DMS153 treated with DMSO at 0.1 percent for 48 hours (cell line): ENCODE measurements at regions not wholly inside any gene's neighbourhood (a gene's known extent, or its start where the extent isn't known, plus 50 kb on each side); places are given as distances from the start of the nearest gene placed in this dataset.

Source experiments
- DNase-seq: peaks from one replicate; lab custom pipeline; 2025; ENCODE audit not compliant: unreplicated experiment; lab: John Stamatoyannopoulos, UW

DNA sequence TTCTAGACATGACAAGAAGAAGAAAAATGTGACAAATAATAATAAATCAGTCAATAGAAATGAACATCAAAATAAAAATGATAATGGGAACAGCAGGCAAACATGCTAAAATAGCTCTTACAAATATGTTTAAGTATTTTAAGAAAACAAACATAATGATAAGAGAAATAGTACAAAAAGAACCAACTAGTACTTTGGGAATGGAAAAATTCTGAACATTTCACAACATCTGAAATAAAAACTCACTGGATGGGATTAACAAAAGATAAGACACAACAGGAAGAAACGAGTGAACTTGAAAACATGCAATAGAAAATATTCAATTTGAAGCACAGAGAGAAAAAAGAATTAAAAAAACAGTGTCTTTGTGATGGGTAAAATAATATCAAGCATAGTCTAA, 115.2 kb upstream of the TSPAN2 start:
- DNase-seq, result no peak

DNA sequence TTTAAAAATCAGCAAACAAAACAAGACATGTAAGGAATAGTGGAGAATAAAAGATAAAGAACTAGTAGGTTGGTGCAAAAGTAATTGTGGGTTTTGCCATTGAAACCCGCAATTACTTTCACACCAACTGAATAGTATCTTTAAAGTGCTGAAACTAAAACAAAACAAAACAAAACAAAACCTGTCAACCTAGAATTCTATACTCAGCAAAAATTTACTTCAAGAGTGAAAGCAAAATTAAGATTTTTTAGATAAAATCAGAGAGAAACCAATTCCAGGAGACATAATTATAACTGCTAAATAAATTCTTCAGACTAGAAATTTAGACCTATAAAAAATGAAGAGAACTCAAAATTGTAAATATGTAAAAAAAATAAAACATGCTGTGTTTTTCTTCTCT, 114.0 kb upstream of the TSPAN2 start:
- DNase-seq, result no peak

DNA sequence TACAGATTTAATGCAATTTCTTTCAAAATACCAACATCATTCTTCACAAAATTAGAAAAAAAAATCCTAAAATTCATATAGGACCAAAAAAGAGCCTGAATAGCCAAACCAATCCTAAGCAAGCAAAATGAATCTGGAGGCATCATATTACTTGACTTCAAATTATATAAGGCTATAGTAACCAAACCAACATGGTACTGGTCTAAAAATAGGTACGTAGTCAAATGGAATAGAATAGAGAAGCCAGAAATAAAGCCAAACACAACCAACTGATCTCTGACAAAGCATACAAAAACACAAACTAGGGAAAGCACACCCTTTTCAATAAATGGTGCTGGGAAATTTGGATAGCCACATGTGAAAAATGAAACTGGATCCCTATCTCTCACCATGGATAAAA, 112.3 kb upstream of the TSPAN2 start:
- DNase-seq, result no peak

DNA sequence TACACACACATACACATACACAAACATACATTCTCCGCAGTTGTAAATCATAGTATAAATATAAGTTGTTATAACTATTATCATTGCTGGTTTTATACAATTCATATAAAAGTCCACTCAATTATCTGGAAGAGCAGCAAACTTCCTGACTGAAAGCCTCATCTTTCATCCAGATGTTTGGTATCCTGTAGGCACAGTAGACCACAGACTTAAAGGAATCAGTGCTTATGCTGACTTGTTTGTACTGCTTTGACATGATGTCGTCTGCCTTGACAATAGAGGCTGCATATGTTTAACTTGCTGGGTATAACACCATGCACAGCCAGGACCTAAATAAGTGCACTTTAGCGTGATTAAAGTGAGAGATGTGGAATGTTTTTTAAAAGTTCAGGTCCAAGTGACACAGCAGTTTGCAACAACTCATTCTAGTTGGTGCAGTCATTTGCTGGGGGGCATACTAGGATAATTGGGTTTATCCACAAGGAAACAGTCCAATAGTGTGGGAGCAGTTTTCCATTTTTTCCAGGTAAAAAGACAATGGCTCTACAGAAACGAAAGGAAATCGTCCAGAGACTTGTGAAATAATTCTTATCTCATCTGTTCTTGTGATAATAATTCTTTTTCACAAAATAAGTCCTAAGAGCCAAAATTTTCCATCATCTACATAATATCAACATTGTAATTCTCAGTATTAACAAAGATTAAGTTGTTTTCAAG, 110.3 kb upstream of the TSPAN2 start:
- DNase-seq, result no peak

DNA sequence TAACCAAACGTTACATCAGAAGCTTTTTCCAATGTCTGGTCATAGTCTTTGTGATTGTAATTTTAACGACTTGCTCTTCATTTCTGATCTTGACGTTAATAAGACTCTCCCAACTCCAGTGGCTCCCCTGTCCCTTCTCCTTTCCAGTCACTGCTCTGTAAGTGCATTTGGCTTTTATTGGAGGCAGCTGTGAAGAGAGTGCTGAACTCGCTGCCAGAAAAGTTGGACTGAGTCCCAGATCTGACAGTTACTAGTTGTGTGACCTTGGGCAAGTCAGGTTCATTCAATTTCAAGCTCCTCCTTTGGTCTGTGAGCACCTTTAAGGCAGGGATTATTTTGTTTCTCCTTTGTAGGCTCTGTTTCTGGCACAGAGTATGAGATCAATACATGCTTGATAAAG, 109.6 kb upstream of the TSPAN2 start:
- no peak for DNase-seq

DNA sequence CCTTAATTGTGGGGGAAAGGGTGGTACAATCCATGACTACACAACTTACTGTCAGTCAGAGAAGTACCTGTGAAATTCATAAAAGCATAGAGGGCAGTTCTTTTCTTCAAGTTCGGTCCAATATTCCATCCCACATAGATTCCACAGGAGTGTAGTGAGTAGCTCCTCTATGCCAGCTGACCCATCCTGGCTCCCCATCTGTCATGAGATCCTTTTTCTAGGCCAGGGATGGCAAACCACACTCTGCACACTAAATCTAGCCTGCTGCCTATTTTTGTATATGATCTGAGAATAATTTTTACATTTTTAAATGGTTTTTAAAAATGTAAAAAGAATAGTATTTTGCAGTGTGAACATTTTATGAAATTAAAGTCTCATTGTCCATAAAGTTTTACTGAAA, 107.0 kb upstream of the TSPAN2 start:
- no peak for DNase-seq

DNA sequence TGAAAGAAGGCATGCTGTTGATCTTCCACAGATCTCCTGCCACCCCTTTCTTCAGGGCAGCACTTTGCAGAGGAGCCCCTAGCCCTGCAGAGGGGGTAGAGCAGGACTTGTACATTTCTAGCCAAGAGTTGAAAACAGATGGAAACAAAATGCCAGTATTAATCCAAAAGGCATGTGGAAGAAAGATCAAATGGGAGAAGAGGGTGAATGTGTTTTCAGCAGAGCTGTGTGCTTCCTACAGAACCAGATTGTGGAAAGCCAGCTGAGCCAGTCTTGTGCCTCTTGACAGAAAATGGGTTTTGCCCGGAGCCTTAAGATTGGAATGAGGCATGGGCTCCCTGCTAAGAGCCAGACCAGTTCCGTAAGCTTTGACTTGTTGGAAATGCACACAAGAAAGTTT, 105.2 kb upstream of the TSPAN2 start:
- DNase-seq, result no peak

DNA sequence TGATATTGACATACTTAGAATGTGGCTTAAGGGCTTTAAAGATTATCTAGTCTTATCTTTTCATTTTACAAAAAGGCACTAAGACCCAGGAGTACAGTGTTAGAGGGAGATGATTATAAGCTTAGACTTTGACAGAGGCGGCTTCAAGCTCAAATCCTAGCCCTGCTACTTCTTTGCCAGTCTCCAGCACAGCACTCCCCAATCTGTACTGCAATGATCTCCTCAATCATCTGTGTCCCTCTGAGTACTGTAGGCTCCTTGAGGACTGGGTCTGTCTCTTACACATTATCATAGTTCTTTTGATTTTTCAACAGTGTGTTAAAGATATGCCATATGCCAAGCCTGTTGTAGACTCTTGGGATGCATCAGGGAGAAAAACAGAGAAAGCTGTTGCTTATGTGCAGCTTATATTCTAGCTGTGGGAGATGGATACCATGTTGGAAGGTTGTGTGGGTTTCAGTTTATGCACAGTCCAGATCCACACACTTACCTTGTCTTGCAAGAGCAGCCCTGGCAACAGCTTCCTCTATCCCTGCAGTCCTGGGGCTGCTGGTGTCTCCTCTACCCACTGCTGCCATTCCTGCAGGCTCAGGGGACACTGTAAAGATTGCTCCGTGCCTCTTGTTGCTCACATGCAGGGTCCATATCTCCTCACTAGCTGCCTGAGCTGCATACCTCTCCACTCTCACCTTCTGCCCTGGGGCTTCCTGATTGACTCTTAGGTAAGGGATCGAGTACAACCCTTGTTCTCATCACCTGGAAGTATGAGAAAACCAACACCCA, 103.9 kb upstream of the TSPAN2 start:
- no peak for DNase-seq

DNA sequence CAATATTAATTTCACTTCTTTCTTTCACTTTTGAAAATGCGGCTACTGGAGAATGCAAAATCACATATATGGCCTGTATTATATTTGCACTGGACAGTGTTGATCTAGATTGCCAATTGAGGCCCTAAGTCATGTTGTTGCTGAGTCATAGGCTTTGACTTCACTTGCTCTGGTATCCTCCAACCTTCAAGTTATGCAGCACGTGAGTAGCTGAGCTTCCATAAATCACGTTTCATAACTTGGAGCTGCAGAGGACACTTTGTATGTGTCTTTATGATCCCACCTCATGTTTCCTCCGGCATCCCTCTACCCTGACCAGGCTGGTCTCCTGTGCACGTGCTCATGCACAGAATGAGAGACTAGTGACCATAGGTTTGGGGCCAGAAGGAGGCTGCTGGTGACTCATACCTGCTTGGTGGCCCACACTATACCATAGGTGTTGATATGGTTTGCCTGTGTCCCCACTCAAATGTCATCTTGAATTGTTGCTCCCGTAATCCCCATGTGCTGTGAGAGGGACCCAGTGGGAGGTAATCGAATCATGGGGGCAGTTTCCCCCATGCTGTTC, 103.0 kb upstream of the TSPAN2 start:
- no peak for DNase-seq

DNA sequence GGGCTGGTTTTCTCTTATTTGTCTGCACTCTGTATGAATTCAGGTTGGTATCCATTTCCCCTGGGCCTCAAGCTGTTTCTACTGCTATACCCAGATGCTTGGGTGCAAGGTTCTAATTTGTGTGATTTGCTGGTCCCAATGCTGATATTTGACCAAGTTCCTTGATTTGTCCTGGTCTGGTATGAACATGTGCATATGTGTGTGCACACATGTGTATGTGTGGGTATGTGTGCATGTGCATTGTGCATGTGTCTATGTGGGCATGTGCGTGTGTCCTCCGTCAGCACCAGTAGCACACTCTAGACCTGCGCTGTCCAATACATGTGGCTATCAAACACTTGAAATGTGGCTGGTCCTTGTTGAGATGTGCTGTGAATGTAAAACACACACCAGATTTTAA, 102.4 kb upstream of the TSPAN2 start:
- DNase-seq, result no peak

DNA sequence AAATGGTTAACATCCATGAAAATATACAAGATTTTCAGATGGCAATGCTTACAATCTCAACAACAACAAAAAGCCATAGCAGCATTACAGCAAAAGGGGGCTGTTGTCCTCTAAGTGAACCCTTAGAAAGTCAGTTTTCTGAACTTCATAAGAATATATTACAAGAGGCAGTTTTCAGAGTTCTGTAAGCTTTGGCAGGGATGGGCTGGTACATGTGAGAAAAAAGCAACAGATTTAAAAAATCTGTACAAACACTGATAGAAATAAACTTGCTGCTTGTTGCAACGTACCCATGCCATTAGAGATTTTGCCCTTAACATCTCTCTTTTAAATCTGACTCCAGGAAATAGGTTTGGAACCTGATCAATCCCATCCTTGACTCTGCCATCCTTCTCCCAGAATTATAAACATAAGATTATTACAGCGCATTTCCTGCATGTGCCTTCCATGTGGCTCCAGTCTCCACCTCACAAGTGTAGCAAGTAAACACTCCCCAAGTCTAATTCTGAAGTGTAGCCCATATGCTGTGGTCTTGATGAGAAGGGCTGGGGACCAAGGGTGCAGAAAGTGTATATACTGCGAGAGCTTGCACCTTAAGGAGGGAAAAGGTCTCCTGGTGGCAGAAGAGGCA, 101.4 kb upstream of the TSPAN2 start:
- no peak for DNase-seq

DNA sequence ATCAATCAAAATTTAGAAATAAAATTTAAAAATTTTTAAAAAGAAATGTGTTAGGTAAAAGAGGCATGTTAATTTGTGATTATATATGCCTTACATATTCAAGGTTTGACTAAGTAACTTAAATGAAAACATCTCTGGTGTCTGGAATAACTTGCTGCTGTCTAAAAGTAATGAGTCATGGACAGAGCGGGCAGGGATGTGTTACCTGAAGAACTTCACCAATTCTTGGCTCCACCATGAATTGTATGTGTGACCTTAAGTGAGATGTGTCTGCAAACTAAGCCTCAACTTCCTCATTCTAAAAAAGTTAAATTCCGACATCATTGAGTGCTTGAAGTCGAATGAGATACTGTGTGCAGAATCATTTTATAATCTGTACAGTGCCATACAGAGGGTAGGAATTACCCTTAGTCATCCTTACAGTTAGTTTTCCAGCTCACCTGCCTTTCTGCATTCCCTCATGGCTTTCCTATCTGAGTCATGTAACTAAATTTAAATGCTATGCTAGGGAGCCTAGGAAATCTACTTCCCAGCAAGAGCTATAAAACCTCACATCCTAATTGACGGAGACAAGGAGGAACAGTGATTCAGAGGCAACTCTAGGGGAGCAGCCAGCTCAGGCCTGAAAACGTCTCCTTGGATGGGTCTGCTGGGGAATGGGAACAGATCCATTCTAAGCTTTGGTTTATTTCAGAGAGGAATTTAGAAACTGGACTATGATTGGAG, 100.7 kb upstream of the TSPAN2 start:
- DNase-seq, result no peak

DNA sequence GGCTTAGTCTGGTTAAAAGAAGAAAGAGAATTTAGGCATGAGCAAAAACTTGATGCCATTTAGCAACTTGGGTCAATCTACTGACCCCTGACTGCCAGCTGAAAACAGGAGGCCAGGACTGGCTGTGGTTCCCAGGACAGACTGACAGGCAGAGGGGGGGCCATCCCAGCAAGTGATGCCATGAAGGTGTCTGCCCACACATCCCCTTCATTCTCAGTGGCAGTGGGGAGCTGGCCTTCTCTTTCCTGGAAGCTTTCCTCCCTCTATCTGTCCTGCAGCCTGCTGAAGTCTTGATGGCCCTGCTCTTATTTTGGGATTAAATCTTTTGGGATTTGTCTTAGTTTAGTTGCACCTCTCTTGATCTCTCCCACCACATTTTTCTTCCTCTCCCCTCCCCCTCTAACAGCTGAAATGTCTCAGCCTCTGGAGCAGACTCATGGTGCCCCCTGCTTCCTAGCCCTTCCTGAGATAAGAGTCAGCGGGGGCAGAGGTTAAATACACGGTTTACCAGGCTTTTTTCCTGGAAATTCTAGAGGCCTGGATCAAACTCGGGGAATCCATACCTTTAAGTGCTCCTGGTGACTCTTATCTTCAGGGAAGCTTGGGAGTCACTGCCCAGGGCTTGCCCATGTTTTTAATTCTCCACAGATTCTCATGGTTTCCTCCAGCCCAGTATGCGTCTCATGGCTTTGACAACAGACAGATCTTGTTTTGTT, 99.5 kb upstream of the TSPAN2 start:
- no peak for DNase-seq

DNA sequence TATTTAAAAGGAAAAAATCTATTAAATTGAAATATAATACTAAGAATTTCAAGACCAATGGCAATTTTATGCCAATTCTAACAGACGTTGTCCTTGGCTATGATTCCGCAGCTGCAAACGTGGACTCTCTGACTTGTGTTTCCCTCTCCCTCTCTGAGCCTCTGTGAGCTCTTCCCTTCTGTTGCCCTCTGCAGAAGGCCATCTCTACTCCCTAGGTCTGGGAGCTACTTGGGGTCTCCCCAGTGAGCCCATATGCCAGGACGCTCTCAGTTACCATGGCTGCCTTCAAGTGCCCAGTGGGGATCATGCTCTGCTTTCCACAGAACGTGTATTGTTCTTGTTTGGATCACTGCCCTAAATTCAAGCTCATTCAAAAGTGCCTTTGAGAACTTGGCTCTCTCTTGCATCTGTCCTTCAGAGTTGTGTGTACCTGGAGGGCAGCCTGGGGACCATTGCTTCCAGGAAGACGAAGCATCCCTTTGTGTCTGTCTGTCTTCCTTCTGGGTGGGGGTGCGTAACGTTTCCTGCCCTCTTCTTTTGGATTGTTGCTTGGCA, 97.5 kb upstream of the TSPAN2 start:
- no peak for DNase-seq

DNA sequence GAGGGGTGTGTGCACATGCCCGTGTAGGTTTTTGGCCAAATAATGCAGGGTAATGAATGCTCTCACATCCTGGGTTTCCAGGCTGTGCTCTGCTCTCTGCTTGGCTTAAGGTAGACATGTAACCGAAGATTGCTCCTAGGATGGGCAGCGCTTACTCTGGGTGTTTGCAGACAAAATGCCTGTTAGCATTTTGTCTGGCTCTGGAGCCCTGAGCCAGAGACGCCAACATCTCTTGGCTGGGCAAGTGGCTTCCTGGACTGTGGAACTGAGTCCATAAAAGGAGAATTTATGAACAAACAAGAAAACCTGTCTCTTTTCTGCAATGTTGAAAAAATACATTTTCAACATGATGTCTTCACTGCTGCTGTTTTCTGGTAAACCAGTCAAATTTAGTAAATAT, 96.0 kb upstream of the TSPAN2 start:
- DNase-seq, result no peak

DNA sequence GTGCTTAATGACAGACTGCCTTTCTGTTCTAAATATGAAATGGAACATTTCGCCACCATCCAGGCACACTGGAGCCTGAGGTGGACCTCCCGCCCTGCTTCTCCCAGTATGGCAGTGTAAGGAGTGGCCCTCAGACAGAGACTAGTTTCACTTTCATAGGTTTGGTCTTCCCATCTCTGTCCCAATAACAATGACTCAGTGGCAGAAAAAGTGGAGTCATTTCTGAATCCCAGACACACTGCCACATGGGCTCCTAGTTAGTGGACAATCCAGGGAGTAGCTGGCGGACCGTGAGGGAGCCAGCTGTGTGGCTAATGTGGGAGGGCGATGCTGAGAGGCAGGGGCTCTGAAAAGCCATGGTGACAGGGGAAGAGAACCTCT, 95.6 kb upstream of the TSPAN2 start:
- DNase-seq, result no peak

DNA sequence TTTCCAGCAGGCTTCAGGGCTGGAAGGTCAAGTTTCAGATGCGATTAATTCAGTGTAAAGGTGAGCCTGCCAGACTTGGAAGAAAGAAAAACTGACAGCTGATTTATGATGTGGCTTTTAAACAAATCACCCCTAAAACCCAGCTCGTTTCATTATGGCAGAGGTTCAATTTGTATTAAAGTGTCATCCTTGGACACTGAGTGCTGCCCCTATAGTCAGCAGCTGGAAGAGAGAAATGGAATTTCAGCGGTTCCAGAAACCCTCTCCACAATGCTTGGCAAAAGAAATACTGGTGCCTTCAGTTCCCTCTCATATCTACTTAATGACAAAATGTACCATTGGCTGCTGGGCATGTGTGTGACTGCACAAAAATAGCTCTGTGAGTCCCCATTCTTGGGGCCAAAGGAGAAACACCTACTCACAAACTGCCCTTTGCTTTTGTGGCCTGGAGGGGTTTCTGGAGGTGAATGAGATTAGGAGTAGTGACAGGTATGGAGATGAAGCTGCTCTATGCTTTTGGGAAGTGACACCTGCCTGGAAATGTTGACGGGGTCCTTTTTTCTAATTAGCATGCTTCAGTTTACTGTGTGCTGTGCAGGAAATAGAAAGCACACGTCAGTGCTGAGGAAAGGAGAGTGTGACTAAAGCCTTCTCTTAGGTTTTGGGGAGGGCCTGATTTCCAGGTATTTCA, 95.1 kb upstream of the TSPAN2 start:
- no peak for DNase-seq

DNA sequence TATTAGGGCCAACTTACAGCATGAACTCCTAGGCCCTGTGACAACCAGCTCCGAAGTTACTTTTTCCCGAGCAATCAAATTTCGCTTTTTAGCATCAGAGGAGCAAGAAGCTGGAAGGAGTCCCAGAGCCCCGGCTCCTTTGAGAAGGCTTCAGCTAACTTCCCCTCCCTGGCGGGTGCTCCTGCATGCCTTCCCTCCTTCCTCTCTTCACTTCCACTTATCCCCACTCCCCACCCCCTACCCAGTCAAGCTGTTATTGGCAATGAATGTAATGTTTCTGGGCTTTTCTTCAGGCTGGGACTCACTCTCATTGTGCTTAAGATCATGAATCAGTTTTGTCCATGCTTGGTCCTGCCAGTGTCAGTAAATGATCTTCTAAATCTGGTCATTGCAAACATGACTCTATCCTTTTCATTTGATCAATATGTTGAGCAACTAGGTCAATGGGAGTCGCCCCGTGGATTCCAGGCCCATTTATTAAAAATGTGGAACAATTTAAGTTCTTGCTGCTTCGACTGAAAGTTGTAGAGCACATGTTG, 94.5 kb upstream of the TSPAN2 start:
- no peak for DNase-seq

DNA sequence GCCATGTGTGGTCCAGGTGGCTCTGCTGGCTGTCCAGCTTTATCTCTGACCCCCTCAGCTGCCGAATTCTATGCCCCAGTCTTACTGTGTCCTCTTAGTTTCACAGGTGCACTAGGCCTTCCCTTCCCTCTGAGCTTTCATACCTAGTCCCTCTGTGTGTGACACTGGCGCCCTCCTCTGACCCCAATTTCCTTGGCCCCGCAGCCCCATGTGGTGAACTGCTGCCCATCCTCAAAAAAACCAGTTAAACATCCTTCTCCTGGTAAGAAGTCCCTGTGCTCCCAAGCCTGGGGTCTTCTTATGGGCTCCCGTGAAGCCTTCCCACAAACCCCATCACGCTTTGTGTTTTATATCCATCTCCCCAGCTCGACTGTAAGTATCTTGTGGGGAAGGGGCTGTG, 93.9 kb upstream of the TSPAN2 start:
- no peak for DNase-seq
